Esophagus (tissue), 2 donors: ENCODE measurements at regions not wholly inside any gene's neighbourhood (a gene's known extent, or its start where the extent isn't known, plus 50 kb on each side); places are given as distances from the start of the nearest gene placed in this dataset.

Experiments
- H3K27ac ChIP-seq, 2 donors: one replicate each; pipeline ENCODE4 v1.5.1; 2013; ENCODE audit warnings: low read depth in 2 of 2, mild to moderate bottlenecking in 2 of 2, inconsistent platforms in 1 of 2, low read length in 1 of 2, moderate library complexity in 1 of 2
- H3K27me3 ChIP-seq, 2 donors: one replicate each; pipeline ENCODE4 v1.6.1; 2013; ENCODE audit warnings: low read length in 2 of 2, control low read depth in 1 of 2, mild to moderate bottlenecking in 1 of 2; ENCODE audit not compliant: insufficient read depth in 2 of 2, control insufficient read depth in 1 of 2
- H3K36me3 ChIP-seq, 2 donors: one replicate each; pipeline ENCODE4 v1.6.1; 2013; ENCODE audit warnings: low read length in 1 of 2; ENCODE audit not compliant: control insufficient read depth in 2 of 2, insufficient read depth in 2 of 2
- H3K4me1 ChIP-seq, 2 donors: one replicate each; pipeline ENCODE4 v1.6.1; 2013; ENCODE audit warnings: low read length in 1 of 2; ENCODE audit not compliant: control insufficient read depth in 2 of 2, insufficient read depth in 2 of 2
- H3K4me3 ChIP-seq, 2 donors: one replicate each; pipeline ENCODE4 v1.5.1; 2013; ENCODE audit warnings: low read length in 2 of 2, mild to moderate bottlenecking in 2 of 2, low read depth in 1 of 2, moderate library complexity in 1 of 2
- H3K9me3 ChIP-seq, 2 donors: one replicate each; pipeline ENCODE4 v1.6.1; 2013; ENCODE audit warnings: mild to moderate bottlenecking in 2 of 2, low read depth in 1 of 2, low read length in 1 of 2, moderate library complexity in 1 of 2; ENCODE audit not compliant: control insufficient read depth in 2 of 2, insufficient read depth in 1 of 2
- WGBS, 2 donors: extraction: QIAGEN DNeasy Blood & Tissue Kit; methylation state at CpG; one replicate each; pipeline ENCODE4 v1.1.7; 2013; 5-methylcytosine and 5-hydroxymethylcytosine counted together
- donor health status: healthy with polysubstance abuse.
- donor health status: Bipolar disorder and iron deficiency.

DNA sequence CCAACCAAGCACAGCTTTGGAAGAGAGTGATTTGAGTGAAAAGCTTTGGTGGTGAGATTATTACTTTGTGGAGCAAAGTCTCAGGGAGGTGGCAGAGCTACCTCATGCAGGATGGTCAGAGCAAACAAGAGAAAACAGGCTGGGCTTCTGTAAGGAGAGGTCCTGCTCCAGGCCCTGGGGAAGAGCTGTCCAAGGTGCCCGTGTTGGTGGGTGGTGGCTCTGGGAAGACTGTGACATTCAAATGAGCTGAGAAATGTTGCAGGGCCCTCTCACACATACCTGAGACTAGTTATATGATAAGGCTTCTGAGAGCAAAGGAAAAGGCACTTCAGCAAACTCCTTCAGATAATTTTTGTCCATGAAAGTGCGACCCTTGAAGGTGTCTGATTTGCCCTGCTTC is 205.5 kb upstream of the SOX21 start:
- WGBS, 2 donors: 51 to 58% methylated on average over 2 of the region's 2 CpGs
- Histone ChIP-seq H3K9me3 (no peaks in the 10 kb centered on the region), H3K27ac (no peak overlapping the region), H3K4me3 (no peak overlapping the region), H3K27me3 (peaks cover 0 to 3% of the 10 kb centered on the region in 2 donors), H3K36me3 (no peaks in the 10 kb centered on the region), H3K4me1 (no peaks in the 10 kb centered on the region)

- no peaks in the 10 kb centered on the region for H3K9me3 ChIP-seq
- H3K27me3 ChIP-seq: no peaks in the 10 kb centered on the region
- H3K4me3 ChIP-seq: no peak overlapping the region
- 59 to 62% methylated on average over 1 of the region's 1 CpG for WGBS, 2 donors
- H3K4me1 ChIP-seq: no peaks in the 10 kb centered on the region
- H3K36me3 ChIP-seq: no peaks in the 10 kb centered on the region
- no peak overlapping the region for H3K27ac ChIP-seq
Measured at GRCh38 chr13:94914895-94915294, 202.6 kb upstream of the SOX21 start.

- H3K27me3 ChIP-seq: no peaks in the 10 kb centered on the region
- H3K4me1 ChIP-seq: no peaks in the 10 kb centered on the region
- 85 to 86% methylated on average over 2 of the region's 2 CpGs for WGBS, 2 donors
- H3K27ac ChIP-seq: no peak overlapping the region
- no peak overlapping the region for H3K4me3 ChIP-seq
- H3K9me3 ChIP-seq: no peaks in the 10 kb centered on the region
- no peaks in the 10 kb centered on the region for H3K36me3 ChIP-seq
Measured at GRCh38 chr13:94906605-94907004, 194.3 kb upstream of the SOX21 start.

DNA sequence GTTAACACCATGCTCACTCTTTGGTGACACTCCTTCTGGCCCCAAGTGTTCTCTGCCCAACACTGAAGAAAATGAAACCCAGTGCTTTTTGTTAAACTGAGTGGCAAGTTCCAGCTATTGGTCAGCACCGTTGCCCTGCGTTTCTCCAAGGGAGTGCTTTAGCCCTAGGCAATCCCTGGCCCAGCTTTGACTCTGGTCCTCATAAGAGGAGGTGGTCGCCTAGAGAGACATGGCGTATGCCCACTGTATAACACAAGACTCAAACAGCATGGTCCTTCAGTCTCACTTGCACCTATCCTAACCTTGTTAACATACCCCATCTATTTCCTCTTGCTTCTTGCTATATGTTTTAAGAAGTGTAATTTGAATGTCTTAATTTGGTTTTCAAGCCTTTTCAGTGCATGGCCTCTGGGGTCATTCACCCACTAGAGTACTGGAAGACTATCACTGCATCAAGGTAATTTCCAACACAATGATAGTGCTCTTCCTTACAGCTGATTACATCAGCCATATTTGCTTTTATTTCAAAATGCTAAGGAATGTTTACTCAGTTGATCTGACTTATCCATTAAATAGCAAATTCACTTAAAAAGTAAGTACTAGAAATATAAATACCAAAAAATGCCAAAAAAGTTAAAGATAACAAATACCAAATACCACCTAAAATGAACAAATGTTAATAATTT is 190.5 kb upstream of the SOX21 start:
- Histone ChIP-seq H3K36me3 (no peaks in the 10 kb centered on the region), H3K4me1 (no peaks in the 10 kb centered on the region), H3K4me3 (no peak overlapping the region), H3K9me3 (no peaks in the 10 kb centered on the region), H3K27ac (no peak overlapping the region), H3K27me3 (no peaks in the 10 kb centered on the region)
- 85 to 89% methylated on average over 4 of the region's 4 CpGs for WGBS, 2 donors

GRCh38 chr13:94901070-94901469 is 188.7 kb upstream of the SOX21 start:
- WGBS, 2 donors: 84 to 86% methylated on average over 3 of the region's 3 CpGs

DNA sequence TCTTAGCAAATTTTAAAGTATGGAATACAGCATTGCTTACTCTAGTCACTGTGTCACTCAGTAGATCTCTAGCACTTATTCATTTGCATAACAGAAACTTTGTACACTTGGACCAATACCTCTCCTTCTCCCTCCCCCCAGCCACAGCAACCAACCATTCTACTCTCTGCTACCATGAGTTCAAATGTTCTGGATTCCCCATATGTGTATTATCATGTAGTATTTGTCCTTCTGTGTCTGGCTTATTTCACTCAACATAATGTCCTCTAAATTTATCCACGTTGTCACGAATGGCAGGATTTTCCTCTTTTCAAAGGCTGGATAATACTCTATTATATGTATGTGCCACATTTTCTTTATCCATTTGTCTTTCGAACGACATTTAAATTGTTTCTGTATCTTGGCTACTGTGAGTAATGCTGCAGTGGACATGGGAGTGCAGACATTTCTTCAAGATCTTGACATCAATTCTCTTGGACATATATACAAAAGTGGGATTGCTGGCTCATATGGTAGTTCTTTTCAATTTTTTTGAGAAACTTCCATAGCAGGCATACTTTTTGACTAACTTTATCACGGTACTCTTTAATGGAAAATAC is 184.5 kb upstream of the SOX21 start:
- no peak overlapping the region for H3K4me3 ChIP-seq
- H3K4me1 ChIP-seq: no peaks in the 10 kb centered on the region
- no peaks in the 10 kb centered on the region for H3K9me3 ChIP-seq
- no peaks in the 10 kb centered on the region for H3K36me3 ChIP-seq
- H3K27me3 ChIP-seq: no peaks in the 10 kb centered on the region
- 82 to 85% methylated on average over 5 of the region's 5 CpGs for WGBS, 2 donors
- H3K27ac ChIP-seq: no peak overlapping the region

More at GRCh38 chr13:94901070-94901469, 188.7 kb upstream of the SOX21 start:
- H3K27me3 ChIP-seq: no peaks in the 10 kb centered on the region
- no peak overlapping the region for H3K27ac ChIP-seq
- H3K36me3 ChIP-seq: no peaks in the 10 kb centered on the region
- no peaks in the 10 kb centered on the region for H3K9me3 ChIP-seq
- H3K4me1 ChIP-seq: no peaks in the 10 kb centered on the region
- H3K4me3 ChIP-seq: no peak overlapping the region

GRCh38 chr13:94896238-94896637 is 183.9 kb upstream of the SOX21 start:
- Histone ChIP-seq H3K27ac (no peak overlapping the region), H3K9me3 (no peaks in the 10 kb centered on the region), H3K4me1 (no peaks in the 10 kb centered on the region), H3K36me3 (no peaks in the 10 kb centered on the region), H3K4me3 (no peak overlapping the region), H3K27me3 (no peaks in the 10 kb centered on the region)
- WGBS, 2 donors: 73 to 78% methylated on average over 2 of the region's 2 CpGs

- H3K27me3 ChIP-seq: no peaks in the 10 kb centered on the region
- no peaks in the 10 kb centered on the region for H3K9me3 ChIP-seq
- WGBS, 2 donors: 51 to 59% methylated on average over 2 of the region's 2 CpGs
- no peaks in the 10 kb centered on the region for H3K4me1 ChIP-seq
- no peaks in the 10 kb centered on the region for H3K36me3 ChIP-seq
- H3K27ac ChIP-seq: no peak overlapping the region
- H3K4me3 ChIP-seq: no peak overlapping the region
Measured at GRCh38 chr13:94886191-94886590, 173.8 kb upstream of the SOX21 start.

DNA sequence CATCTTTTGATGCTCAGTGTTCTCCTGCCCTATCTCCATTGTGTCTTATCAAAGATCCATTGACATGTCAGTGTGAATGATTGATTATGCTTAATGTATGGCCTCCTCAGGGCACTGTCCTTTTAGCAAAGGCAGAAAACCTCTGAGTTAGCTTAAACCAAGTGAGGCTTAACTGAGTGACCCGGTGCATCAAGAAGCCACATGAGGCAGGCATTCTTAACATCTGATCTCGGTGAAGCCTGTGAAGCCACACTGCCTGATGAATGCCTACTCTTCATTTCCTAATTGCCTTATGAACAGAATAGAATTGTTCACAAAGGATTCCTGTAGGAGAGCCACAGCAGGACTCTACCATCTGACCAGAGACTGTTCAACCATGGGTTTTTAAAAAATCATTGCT is 168.1 kb upstream of the SOX21 start:
- Histone ChIP-seq H3K9me3 (no peaks in the 10 kb centered on the region), H3K27me3 (no peaks in the 10 kb centered on the region), H3K4me3 (no peak overlapping the region), H3K4me1 (no peaks in the 10 kb centered on the region), H3K36me3 (no peaks in the 10 kb centered on the region), H3K27ac (no peak overlapping the region)
- 53 to 54% methylated on average over 2 of the region's 2 CpGs for WGBS, 2 donors

DNA sequence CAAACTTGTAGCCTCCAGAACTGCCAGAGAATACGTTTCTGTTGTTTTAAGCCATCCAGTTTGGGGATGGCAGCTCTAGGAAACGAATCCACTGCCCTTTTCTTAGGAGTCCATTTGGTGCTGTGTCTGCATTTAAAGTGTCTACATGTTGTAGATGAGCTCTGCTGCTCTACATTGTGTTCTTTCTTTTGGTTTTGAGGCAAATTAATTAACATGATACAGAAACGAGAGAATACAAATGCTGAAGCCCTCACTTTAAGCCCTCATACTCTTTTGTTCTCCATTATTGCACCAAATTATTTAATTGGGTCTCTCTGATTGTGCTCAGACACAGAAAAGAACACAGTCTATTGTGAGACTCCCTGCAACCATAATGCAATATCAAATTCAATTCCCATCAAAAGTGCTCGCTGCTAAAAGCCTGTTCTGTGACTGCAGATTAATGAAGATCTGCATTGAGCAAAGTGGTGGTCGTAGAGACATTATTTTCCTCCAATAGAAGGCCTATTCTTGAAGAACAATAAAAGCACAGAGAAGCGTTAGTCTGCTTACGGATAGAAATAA is 166.3 kb upstream of the SOX21 start:
- Histone ChIP-seq H3K36me3 (no peaks in the 10 kb centered on the region), H3K27ac (no peak overlapping the region), H3K27me3 (no peaks in the 10 kb centered on the region), H3K4me1 (no peaks in the 10 kb centered on the region), H3K9me3 (no peaks in the 10 kb centered on the region), H3K4me3 (no peak overlapping the region)
- WGBS, 2 donors: 72 to 79% methylated on average over 7 of the region's 7 CpGs
